ENCODE measurements at regions not wholly inside any gene's neighbourhood (a gene's known extent, or its start where the extent isn't known, plus 50 kb on each side); places are given as distances from the start of the nearest gene placed in this dataset.

DNA sequence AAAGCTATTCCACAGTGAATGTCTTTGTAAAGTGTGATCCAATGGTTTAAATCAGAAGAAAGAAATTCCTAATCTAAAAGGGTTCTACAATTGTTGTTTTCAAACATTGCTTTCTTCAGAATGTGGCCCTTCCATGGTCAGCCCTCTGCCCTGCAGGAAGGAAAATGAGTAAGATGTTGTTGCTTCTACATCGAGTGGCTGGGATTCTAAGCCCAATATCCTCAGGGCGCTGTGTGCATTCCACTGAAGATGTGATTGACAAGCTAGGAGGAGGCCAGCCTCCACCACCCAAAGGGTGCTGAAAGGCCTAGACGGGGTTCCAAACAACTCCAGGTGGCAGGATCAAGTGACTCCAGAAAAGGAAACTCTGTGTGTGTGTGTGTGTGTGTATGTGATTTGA, 316.9 kb upstream of the TSHZ3 start:
- TF ChIP-seq, protein P1, sequence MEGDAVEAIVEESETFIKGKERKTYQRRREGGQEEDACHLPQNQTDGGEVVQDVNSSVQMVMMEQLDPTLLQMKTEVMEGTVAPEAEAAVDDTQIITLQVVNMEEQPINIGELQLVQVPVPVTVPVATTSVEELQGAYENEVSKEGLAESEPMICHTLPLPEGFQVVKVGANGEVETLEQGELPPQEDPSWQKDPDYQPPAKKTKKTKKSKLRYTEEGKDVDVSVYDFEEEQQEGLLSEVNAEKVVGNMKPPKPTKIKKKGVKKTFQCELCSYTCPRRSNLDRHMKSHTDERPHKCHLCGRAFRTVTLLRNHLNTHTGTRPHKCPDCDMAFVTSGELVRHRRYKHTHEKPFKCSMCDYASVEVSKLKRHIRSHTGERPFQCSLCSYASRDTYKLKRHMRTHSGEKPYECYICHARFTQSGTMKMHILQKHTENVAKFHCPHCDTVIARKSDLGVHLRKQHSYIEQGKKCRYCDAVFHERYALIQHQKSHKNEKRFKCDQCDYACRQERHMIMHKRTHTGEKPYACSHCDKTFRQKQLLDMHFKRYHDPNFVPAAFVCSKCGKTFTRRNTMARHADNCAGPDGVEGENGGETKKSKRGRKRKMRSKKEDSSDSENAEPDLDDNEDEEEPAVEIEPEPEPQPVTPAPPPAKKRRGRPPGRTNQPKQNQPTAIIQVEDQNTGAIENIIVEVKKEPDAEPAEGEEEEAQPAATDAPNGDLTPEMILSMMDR (IDR thresholded peaks at IDR 0.05) = no peak
- no peak for TF ChIP-seq POLR2A (IDR thresholded peaks at IDR 0.05)

All from gastroesophageal sphincter (tissue), 3 donors.